Chondrocyte (in vitro differentiated cells): ENCODE measurements at regions not wholly inside any gene's neighbourhood (a gene's known extent, or its start where the extent isn't known, plus 50 kb on each side); places are given as distances from the start of the nearest gene placed in this dataset.

Experiments used
- DNase-seq: peaks from one replicate; pipeline ENCODE4 v3.0.0; 2021; ENCODE audit warnings: mixed read lengths, low spot score
- H3K27ac Mint-ChIP-seq: one replicate; pipeline ENCODE4 v1.8.0; 2021; ENCODE audit warnings: mild to moderate bottlenecking, moderate library complexity, mixed read lengths; ENCODE audit not compliant: unreplicated experiment
- H3K27me3 Mint-ChIP-seq: 2 replicates; pipeline ENCODE4 v1.8.0; 2021; ENCODE audit warnings: low read depth, mixed read lengths
- H3K36me3 Mint-ChIP-seq: 2 replicates; pipeline ENCODE4 v1.8.0; 2021; ENCODE audit warnings: low read depth, mixed read lengths
- H3K4me1 Mint-ChIP-seq: 2 replicates; pipeline ENCODE4 v1.8.0; 2021; ENCODE audit warnings: low read depth, mild to moderate bottlenecking, mixed read lengths
- H3K4me3 Mint-ChIP-seq: one replicate; pipeline ENCODE4 v1.8.0; 2021; ENCODE audit warnings: mild to moderate bottlenecking, moderate library complexity, mixed read lengths; ENCODE audit not compliant: unreplicated experiment
- H3K9me3 Mint-ChIP-seq: 2 replicates; pipeline ENCODE4 v1.8.0; 2021; ENCODE audit warnings: low read depth, mixed read lengths
- CTCF ChIP-seq: fragments of 200-600 bp; sonication (generic); IDR thresholded peaks from 2 replicates; pipeline ENCODE4 v1.5.0; 2021; ENCODE audit warnings: antibody characterized with exemption, mild to moderate bottlenecking, moderate library complexity

GRCh38 chr14:41037388-41037787 lies 569.3 kb upstream of the LRFN5 start:
- Mint-ChIP-seq H3K4me3 (no peak overlapping the region), H3K9me3 (peaks cover 6% of the 10 kb centered on the region), H3K27ac (no peak overlapping the region), H3K27me3 (no peaks in the 10 kb centered on the region), H3K4me1 (no peaks in the 10 kb centered on the region), H3K36me3 (peaks cover 3% of the 10 kb centered on the region)
- DNase-seq: no peak
- no peak for TF ChIP-seq CTCF

DNA sequence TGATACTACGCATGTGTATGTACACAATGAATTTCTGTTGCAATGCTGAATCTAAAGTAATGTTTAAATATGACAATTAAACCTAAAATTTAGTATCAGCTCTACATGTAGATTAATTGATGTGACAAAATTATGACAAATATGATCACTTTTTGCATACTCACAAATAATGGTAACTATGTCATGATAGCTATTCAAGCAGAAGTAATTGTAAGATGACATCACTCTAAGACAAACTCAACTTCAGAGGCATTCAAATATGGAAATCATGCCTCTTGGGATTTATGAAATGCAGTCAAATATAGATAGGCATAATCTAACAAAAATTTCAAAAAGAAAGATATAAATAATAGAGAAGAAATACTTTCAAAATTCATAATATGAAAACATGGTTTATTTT lies 571.7 kb upstream of the LRFN5 start:
- H3K4me1 Mint-ChIP-seq: no peaks in the 10 kb centered on the region

DNA sequence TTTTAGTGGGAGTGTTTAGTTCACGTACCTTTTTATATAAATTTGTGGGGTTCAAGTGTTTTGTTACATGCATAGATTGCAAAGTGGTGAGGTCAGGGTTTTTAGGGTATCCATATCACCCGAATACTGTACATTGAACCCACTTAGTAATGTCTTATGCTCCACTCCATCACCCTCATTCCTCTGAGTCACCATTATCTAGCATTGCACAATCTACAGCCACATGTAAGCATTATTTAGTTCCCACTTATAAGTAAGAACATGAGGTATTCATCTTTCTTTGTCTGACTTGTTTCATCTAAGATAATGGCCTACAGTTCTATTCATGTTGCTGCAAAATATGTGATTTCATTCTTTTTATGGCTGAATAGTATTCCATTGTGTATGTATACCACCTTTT lies 583.7 kb upstream of the LRFN5 start:
- no peak for DNase-seq
- Mint-ChIP-seq H3K4me3 (no peak overlapping the region), H3K27me3 (no peaks in the 10 kb centered on the region), H3K9me3 (no peaks in the 10 kb centered on the region), H3K36me3 (peaks cover 1% of the 10 kb centered on the region), H3K4me1 (peaks cover 13% of the 10 kb centered on the region), H3K27ac (no peak overlapping the region)
- TF ChIP-seq CTCF: no peak

More for the DNA sequence above, 571.7 kb upstream of the LRFN5 start:
- Mint-ChIP-seq H3K27me3 (no peaks in the 10 kb centered on the region), H3K36me3 (peaks cover 3% of the 10 kb centered on the region), H3K4me3 (no peak overlapping the region), H3K9me3 (peaks cover 13% of the 10 kb centered on the region), H3K27ac (no peak overlapping the region)
- DNase-seq: no peak
- no peak for TF ChIP-seq CTCF

DNA sequence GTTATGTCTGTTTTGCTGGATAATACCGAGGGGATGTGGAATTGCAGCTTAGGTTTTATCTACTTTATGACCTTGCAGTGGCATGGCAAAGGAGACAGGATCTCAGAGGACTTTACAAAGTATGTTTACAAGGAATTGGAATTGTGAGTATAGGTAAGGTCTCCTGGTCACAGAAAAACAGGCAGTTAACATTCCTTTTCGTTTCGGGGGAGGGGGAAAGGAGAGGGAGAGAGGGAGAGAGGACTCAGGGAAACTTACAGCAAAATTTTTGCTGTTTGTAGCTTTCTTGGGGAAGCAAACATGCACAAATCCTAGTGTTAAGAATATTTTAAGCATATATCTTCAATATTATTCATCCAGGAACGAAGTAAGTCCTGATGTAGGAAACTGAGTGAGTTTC lies 590.5 kb upstream of the LRFN5 start:
- Mint-ChIP-seq H3K9me3 (no peaks in the 10 kb centered on the region), H3K4me1 (no peaks in the 10 kb centered on the region), H3K4me3 (no peak overlapping the region), H3K36me3 (no peaks in the 10 kb centered on the region), H3K27ac (no peak overlapping the region), H3K27me3 (no peaks in the 10 kb centered on the region)
- no peak for TF ChIP-seq CTCF
- no peak for DNase-seq

DNA sequence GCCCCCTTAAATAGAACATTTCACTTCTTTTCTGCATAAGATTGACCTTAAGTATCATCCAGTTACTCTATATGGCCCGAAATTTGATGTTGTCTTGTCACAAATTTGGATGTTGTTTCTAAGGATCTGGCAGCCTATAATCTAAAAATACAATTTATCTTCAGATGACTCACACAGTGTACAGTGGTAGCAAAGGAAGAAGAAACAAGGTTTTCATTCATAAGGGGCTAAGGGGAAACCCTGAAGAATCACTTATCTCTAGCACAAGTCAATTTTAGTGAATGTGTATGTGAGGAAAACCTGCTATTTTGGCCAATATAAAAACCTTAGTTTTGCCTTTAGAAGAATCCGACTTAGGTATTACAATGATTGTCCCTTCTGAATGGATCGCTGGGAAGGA lies 606.3 kb upstream of the LRFN5 start:
- Mint-ChIP-seq H3K27me3 (no peaks in the 10 kb centered on the region), H3K27ac (no peak overlapping the region), H3K9me3 (no peaks in the 10 kb centered on the region), H3K4me3 (no peak overlapping the region), H3K36me3 (no peaks in the 10 kb centered on the region), H3K4me1 (peaks cover 6% of the 10 kb centered on the region)
- TF ChIP-seq CTCF: no peak
- DNase-seq: no peak
